ENCODE measurements at regions not wholly inside any gene's neighbourhood (a gene's known extent, or its start where the extent isn't known, plus 50 kb on each side); places are given as distances from the start of the nearest gene placed in this dataset.

DNA sequence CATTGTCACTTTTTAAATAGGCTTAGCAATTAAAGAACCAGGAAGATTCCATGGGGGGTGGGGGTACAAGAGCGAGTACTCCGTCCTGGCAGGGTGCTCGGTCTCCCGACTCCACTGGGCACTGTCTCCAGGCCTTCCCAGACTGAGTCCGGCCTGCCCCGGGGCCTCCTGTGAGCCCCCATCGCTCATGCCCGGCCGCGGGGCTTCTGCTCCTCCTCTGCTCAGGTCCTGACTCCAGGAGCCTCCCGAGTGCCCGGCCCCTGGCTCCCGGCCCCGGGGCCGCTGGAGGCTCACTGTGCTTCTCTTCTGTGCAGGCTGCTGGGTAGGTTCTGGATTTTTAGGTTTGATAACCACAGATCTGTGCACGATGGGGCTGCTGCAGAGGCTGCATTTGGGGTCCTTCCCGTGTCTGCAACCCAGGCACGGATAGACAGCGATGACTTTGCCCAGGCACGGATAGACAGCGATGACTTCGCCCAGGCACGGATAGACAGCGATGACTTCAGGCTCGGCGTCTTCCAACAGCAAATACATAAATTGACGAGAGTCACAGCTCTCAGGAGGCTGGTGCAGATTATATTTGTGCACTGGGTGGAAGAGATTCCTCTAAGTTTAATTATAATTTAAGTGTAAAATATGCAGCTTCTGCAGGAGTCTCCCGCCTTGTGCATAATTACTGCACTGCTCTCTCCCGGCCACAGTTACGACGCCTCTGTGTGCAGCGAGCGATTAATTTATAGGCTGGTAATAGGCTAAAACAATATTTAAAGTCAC lies 74.8 kb upstream of the RXRA start:
- no peak for DNase-seq

DNA sequence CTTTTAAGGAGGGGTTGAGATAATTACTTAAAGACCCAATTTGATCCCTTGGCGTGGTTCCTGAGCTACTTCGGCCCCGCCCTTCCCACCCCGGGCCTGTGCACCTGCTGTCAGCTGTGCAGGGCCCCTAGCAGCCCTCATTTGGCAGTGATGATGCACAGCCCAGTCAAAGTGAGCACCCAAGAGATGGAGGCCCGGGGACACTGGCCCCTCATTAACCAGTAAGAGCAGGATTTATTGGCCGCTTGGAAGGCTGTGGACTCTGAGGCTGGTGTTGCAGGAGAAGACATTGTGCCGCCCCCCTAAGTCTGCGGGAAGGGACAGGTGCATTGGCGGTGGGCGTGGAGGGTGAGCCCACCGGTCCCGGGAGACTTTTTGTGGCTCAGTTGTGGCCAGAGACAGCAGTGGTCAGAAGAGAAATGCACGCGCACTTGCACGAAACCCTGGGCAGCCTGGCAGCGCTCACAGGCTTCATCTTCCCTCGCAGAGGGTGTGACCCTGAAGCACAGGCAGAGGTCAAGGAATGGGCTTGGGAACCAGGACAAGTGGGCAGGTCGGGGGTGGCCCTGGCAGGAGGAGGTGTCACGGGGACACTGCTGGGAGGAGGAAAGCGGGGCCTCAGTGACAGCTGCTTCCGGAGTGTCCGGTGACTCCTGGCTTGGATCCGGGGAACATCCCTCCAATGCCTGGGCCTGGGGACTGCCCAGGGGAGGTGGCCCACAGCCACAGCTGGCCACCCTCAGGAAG lies 74.0 kb upstream of the RXRA start:
- DNase-seq, result no peak

DNA sequence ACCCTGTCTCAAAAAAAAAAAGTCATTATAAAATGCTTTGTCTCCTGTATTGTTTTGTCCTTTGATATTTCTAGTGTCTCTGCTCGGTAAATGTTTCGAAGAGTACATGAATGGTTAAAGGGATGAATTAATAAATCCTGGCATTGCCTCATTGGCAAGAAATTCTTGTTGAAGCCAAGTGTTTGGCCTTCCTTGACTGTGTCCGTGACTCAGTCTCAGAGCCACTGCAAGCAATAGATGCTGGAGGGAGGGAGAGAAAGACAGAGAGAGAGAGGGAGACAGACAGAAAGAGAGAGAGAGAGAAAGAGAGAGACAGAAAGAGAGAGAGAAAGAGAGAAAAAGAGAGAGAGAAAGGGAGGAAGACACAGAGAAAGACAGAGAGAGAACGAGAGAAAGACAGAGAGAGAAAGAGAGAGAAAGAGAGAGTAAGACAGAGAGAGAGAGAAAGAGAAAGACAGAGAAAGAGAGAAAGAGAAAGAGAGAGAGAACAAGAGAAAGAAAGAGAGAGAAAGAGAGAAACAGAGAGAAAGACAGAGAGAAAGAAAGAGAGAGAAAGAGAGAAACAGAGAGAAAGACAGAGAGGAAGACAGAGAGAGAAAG lies 72.5 kb upstream of the RXRA start:
- DNase-seq, result no peak

DNA sequence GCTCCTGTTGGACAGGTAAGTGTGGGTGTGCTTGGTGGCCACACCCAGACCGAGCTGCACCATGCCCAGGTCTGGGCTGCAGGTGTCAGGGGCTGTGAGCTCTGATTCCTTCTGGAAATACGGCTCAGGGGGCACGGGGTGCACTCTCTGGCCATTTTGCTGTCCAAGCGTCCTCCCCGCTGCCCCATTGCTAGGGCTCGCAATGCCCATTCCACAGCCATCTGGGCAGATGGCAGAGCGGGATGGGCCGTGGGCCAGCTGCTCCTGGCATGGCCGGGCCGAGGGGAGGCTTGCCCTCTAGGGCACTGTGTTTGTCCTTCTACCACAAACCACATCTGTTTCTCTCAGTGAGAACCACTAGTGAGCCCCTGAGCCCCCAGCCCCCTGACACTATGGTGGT lies 67.9 kb upstream of the RXRA start:
- no peak for DNase-seq

DNA sequence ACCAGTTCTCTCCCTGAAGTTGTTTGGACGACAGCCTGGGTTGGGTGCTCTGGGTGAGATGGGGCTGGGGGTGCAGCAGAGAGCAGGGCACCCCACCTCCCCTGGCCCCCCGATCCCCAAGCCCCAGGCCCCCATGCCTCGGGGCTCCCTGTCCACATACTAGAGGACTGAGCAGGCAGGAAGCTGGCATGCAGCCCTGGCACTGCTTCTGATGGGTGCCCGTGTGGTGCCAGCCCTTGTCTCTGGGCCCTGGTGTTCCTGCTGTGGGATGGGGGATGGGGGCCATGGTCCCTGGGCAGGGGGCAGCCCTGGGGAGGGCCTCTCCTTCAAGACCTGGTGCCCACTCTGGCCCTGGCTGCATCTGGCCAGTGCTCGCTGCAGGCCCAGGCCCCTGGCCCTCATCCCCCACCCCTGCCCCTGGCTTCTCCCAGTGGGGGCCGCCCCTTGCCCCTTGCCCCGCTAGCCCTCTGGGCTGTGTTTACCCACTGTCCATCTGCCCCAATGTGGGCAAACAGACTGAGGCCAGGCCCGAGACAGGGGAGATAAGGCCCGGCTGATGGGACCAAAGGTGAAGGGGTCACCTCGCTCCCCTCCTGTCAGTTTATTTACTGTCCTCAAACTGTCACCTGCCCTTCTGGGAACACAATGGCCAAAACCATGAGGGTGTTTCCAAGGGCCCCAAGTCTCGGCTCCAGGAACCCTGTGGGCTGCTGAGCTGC lies 67.3 kb upstream of the RXRA start:
- DNase-seq, result no peak

DNA sequence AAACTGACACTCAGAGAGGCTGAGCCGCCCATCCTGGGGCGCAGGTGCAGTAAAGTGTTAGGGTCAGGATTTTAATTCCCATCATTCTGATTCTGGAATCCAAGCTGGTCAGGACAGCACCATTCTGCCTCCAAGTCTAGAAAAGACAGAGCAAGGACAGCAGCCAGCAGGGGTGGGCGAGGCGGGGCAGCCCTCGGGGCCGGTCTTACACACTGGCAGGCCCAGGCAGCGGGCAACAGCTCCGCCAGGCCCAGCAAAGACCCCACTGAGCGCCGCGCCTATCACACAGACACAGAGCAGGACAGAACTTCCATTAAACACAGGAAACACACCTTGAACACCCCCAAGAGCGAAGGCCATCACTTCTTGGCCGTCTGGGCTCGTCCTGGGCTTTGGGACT lies 66.5 kb upstream of the RXRA start:
- no peak for DNase-seq

DNA sequence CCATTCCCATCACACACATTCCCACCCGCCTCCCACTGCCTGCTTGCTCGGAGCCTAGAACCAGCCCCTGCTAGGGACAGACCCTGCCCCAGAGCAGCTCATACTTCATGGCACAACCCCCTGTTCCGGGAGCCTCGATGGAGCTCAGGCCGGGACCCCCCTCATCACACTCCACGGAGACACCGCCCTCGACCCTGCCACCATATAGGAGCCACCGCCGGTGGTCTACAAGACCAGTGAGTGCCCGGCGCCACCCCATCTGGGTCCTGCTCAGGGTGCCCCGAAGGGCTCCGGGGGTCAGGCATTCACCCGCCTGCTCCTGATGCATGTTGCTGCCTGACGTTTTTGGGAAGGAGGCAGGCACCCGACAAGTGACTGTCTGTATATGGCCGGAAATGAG lies 65.5 kb upstream of the RXRA start:
- DNase-seq, result no peak

DNA sequence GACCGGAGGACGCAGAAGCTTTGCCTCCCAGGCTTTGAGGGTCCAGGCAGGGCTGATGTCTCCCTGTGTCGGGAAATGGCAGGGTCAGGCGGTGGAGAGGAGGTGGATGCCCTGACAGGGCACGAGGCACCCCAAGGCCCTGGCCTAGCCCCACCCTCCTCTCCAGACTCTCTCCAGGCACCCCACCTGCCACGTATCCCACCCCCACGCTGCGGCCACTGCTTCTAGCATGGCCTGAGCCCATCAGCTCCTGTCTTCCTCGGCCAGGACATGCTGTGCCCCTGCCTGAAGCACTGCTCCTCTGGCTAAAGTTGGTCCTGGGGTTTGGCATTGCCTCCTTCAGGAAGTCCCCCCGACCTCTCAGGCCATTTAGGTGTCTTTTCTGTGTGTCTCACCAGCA lies 64.2 kb upstream of the RXRA start:
- no peak for DNase-seq

DNA sequence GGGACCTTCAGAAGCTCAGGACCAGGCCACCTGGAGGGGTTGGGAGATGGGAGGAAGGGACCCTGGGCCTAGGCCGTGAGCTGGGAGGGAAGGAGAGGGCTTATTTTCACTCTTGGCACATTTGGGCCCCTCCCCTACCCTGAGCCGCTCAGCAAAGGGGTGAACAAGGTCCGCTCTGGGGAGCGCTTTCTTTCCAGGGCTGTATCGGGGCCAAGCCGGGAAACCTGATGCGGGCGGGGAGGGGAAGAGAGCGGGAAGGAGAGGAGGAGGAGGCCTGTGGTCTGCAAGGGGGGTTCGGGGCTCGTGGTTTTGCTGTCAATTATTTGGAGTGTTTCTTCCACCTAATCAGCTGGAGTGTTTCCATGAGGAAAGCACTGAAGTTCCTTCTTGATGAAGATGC lies 62.7 kb upstream of the RXRA start:
- no peak for DNase-seq

DNA sequence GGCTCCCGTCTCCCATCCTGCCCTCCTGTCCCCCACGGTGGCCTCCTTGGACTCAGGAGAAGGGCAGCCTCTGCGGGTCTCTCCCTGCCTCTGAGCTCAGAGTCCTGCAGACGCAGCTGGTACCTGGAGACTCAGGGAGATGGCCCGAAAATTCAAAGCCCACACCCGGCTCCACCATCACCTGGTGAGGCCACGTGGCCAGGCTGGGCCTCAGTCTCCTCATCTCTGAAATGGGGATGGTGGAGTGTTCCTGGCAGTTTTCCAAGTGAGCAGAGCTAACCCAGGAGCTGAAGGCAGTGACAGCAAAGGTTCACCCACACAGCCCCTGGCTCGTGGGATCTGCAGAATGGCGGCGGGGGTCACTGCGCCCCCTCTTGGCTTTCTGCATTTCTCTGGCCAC lies 62.1 kb upstream of the RXRA start:
- DNase-seq, result no peak

DNA sequence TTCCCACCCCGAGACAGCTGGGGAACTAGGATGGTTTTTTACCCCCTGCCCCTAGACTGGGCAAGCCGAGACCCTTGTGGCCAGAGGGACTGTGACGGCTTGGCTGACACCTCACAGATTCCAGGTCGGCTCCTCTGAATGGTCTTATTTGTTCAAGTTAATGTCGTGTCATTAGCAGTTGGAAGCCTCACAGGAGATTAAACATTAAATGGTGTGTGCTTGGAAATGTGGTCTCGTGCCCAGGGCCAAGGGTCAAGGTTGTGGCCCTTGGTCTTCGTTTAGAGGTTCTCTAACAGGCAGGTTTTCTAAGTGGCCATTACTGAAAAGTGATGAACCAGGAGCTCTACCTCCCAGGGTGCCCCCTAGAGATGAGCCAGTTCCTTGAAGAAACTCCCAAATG lies 61.2 kb upstream of the RXRA start:
- no peak for DNase-seq

DNA sequence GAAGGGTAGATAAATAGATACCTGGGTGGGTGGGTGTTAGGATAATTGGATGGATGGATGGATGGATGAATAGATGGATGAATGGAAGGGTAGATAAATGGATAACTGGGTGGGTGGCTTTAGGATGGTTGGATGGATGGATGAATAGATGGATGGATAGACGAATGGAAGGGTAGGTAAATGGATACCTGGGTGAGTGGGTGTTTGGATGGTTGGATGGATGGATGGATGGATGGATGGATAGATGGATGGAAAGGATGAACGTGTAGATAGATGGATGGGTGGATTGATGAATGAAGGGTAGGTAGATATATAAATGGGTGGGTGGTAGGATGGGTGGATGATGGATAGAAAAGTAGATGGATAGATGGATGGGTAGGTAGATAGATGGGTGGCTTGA lies 59.8 kb upstream of the RXRA start:
- no peak for DNase-seq

DNA sequence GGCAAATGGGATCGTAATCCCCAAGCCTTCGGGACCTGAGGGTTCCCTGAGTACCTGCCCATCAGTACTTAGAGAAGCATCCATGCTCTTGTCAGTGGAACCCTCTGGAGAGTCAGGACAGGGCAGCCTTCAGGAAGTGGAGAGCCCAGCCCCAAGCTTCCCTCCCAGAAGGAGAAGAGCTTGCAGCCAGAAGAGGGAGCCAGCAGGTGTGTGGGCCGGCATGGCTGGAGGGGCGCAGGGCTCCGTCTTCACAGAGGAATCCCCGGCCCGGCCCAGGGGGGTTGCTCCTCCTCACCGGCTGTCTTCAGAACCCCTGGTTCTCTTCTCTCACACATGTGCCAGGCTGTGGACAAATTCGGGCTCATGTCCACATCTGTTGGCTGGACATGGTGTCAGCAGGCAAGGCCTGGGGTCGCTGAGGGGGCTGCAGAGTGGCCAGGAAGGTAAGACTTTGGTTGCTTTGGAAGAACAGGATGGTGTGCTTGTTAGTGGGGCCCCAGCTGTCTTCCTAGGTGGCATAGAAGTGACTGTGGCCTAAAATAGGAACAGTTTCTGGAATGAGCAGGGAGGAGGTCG lies 58.9 kb upstream of the RXRA start:
- no peak for DNase-seq

DNA sequence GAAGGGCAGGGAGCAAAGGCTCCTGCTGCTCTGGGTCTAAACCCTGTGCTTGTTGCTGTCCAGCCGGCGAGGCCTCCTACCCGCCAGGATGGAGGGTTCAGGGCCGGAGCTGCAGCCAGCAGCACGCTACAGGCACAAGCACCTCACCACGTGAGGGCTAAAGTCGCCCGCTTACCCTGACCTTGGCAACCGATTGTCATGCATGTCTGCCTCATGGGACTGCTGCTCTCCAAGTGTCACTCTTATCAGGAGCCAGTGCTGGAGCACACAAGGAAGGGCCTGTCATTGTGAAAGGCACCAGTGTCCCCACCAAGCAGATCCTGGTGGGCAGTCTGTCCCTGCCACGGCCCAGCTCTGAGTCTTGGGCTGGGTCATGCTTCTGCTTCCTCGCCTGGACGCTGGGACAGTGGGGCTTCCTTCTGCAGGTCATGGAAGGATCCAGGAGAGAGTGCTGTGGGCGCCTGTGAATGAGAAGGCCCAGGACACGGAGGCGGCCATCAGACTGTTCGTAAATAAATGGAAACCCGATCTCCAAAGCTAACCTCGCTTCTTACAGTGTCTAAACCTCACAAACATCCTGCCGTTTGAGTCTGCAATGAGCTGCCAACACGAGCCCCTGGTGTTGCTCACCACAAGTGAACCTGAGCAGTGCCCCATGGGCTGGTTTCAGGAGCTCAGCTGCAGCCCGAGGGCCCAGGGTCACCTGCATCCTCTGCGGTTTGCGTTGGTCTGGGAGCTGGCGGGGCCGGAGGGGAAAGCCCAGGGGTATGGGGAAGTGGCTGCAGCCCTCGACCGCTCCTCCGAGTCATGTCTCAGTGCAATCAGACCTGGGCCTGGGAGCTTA lies 58.2 kb upstream of the RXRA start:
- DNase-seq, result peak in 1 of 2 donors; percentile 63

DNA sequence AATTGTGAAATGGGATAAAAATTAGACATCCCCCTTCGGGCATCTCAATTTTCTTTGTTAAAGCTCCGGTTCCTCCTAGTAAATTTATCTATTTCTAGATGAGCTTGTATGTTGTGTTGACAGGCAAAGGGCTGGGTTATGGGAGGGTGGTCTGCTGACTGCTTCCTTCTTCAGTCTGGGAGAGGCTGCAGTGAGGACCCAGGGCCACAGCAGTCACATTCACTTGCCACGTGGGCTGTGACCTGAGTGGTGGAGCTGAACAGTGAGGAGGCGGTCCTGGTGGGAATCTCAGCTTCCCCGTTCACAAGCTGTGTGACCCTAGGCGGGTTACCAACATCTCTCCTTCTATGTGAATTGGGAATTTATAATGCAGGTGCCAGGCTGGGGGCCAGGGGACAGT lies 57.5 kb upstream of the RXRA start:
- DNase-seq, result no peak

DNA sequence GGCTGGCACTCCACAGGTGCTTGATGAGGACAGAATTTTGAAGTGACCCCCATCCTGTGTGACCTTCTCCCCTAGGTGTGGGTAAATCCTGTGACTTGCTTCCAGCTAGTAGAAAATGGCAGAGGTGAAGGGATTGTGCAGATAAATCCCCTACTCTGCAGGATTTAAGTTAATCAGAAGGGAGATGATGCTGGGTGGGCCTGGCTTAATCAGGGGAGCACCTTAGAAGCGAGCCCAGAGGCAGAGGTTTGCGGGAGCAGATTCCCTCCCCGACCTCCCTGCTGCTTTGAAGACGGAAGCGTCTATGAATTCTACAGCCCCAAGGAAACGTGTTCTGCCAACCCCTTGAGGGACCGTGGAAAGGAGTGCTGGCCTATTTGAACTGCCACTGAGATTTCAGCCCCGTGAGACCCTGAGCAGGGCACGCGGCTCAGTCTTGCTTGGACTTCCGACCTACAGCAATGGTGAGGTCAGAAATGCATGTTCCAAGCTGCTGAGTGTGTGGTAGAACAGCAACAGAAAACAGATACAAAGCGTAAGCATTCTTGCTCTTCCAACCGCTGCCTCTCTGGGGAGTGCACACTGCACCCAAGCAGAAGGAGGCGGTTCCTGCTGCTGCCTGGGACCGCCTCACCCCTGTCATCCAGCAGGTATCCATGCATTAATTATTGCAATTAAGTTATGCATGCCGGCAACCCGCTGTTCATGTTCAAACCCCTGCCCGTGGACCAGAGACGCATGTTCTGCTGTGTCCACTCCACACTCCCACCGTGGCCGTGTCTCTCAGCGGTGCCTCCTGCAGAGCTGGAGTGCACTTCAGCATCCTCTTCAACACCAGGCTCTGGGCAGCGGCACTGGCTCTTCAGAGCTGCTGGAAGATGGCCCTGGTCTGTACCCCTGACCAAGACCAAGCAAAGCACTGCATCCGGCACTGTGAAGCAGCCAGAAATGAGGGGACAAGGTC lies 54.6 kb upstream of the RXRA start:
- no peak for DNase-seq

DNA sequence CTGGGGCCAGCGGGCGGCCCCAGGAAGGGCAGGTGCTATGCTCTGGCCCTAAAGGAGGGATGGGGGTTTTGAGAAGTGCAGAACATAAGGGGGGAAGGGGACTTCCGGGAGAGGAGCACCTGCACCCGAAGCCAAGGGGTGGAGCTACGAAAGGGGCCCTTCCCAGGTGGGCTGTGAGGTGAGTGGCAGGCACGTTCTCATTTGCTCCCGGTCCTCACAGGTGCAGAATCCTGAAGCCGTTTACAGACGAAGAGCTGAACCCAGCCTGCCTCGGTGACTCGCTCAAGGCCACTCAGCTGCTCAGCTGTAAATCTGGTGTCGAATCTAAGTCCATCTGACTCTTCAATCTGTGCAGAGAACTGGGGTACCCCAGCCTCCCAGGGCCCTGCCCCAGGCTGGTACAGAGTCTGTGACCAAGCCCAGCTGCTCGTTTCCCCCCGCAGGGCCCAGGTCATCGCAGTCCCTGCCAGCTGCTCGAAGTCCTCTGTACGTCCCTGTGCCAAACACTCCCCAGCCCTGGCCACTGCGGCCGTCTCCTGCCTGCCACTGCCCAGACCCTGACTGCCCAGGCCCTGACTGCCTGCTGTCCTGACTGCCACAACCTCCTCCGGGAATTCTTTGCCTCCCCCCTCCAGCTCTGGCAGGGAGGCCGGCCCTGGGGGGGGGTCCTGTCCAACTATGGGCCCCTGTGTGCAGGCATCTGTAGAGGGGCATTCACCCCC lies 53.8 kb upstream of the RXRA start:
- DNase-seq, result no peak

DNA sequence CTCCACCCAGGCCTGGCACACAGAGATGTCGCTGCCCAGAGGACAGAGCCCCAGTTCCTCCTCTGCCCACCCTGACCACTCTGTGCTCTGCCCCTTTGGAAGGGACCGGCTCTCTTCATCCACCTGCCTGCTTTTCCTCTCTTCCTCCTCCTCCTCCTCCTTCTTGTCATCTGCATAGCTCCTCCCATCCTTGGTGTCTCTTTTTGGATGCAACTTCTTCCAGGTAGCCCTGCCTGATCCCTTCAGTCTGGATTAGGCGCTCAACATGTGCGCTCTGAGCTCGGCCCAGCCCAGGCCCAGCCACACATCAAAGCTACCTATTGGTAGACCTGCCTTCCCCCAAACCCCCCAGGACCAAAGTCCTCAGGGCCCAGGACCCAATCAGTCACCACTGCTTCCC lies 52.6 kb upstream of the RXRA start:
- no peak for DNase-seq

DNA sequence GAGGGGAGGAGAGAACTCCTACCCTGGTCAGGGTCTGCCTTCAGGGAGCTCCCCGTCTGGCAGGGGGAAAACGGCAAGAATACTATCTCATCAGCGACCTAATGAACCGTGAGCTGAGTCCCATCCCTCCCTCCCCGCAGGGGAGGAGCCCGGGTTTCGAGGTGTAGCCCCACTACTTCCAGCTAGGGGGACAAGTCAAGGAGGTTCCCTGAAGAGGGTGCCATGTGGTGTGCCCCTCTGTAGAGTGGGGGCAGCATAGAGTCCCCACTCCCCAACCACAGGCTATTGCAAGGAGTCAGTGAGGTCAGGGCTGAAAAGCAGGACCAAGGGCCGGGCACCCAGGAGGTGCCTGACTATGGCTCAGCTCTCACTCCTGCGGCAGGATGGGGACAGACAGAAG lies 50.9 kb upstream of the RXRA start:
- DNase-seq, result no peak
